B cell (primary cell): ENCODE measurements at regions not wholly inside any gene's neighbourhood (a gene's known extent, or its start where the extent isn't known, plus 50 kb on each side); places are given as distances from the start of the nearest gene placed in this dataset.

Experiments
- ATAC-seq: fragments of 200-7000 bp; cut with Tn5 transposase; one replicate; pipeline ENCODE4 v1.10.0; 2021; ENCODE audit warnings: low read depth, mild to moderate bottlenecking, moderate number of reproducible peaks, moderate library complexity
- CTCF ChIA-PET: fragments of 350-600 bp; sonication (Branson Sonifier 250); formaldehyde crosslinking; loops from one replicate; lab custom pipeline; 2021; ENCODE audit warnings: antibody characterized with exemption, inconsistent platforms; lab: Charles Lee
- POLR2A ChIA-PET: fragments of 350-600 bp; sonication (Branson Sonifier 250); formaldehyde crosslinking; loops from one replicate; lab custom pipeline; 2021; ENCODE audit warnings: antibody characterized with exemption; lab: Charles Lee
- DNase-seq: peaks from one replicate; pipeline ENCODE4 v3.0.0; 2013
- H2AFZ ChIP-seq: 2 replicates; pipeline ENCODE4 v1.6.1; 2012; ENCODE audit warnings: mild to moderate bottlenecking, low read depth, low read length; ENCODE audit not compliant: insufficient read depth, poor library complexity, severe bottlenecking
- H3K27ac ChIP-seq, 2 donors: 1 replicate in 1 of 2; 2 replicates in 1 of 2; pipeline ENCODE4 v1.5.1; 2012 to 2013; ENCODE audit warnings: low read length in 2 of 2, mild to moderate bottlenecking in 2 of 2, moderate library complexity in 1 of 2
- H3K27me3 ChIP-seq, 4 experiments: fragments of 200-600 bp in 1 of 4; sonication (generic) in 1 of 4; replicated peaks in 1 of 4; 1 replicate in 2 of 4; 2 replicates in 2 of 4; pipeline versions ENCODE4 v1.6.1 to v1.7.0; 2013 to 2016; ENCODE audit warnings: low read length in 3 of 4, mild to moderate bottlenecking in 2 of 4, mixed read lengths in 1 of 4, moderate library complexity in 1 of 4; ENCODE audit not compliant: insufficient read depth in 4 of 4, control insufficient read depth in 3 of 4; ENCODE audit errors: control extremely low read depth in 1 of 4
- H3K36me3 ChIP-seq, 2 experiments: replicated peaks in 1 of 2; 1 replicate in 1 of 2; 2 replicates in 1 of 2; pipeline versions ENCODE4 v1.6.1 to v1.7.1; 2013; ENCODE audit warnings: low read length in 1 of 2; ENCODE audit not compliant: insufficient read depth in 2 of 2, control insufficient read depth in 1 of 2; ENCODE audit errors: control extremely low read depth in 1 of 2, extremely low read depth in 1 of 2
- H3K4me1 ChIP-seq, 2 donors: fragments of 200-600 bp in 1 of 2; sonication (generic) in 1 of 2; 1 replicate in 1 of 2; 2 replicates in 1 of 2; pipeline versions ENCODE4 v1.5.1 to v1.6.1; 2013 to 2017; ENCODE audit warnings: low read length in 2 of 2; ENCODE audit not compliant: control insufficient read depth in 2 of 2, insufficient read depth in 2 of 2
- H3K4me2 ChIP-seq: replicated peaks from 2 replicates; pipeline ENCODE3; 2012; ENCODE audit warnings: mild to moderate bottlenecking, low read depth, low read length; ENCODE audit not compliant: poor library complexity, severe bottlenecking
- H3K4me3 ChIP-seq, 5 experiments: fragments of 200-600 bp in 1 of 5; sonication (generic) in 1 of 5; 1 replicate in 3 of 5; 2 replicates in 2 of 5; pipeline versions ENCODE4 v1.5.1 to v1.7.0; 2011 to 2016; ENCODE audit warnings: low read length in 4 of 5, mild to moderate bottlenecking in 4 of 5, low read depth in 2 of 5, control low read depth in 1 of 5, moderate library complexity in 1 of 5; ENCODE audit not compliant: insufficient read depth in 1 of 5; ENCODE audit errors: control extremely low read depth in 1 of 5, extremely low read depth in 1 of 5
- H3K79me2 ChIP-seq: fragments of 200-600 bp; sonication (generic); one replicate; pipeline ENCODE4 v1.6.0; 2016; ENCODE audit warnings: low read length; ENCODE audit not compliant: control insufficient read depth, insufficient read depth
- H3K9ac ChIP-seq: fragments of 200-600 bp; sonication (generic); 2 replicates; pipeline ENCODE4 v1.6.1; 2017; ENCODE audit warnings: mild to moderate bottlenecking, low read length, moderate library complexity
- H3K9me3 ChIP-seq, 3 donors: one replicate each; pipeline versions ENCODE4 v1.6.1 to v1.7.1; 2013; ENCODE audit warnings: low read length in 2 of 3; ENCODE audit not compliant: control insufficient read depth in 2 of 3, insufficient read depth in 1 of 3; ENCODE audit errors: control extremely low read depth in 1 of 3
- H4K20me1 ChIP-seq: 2 replicates; pipeline ENCODE4 v1.6.0; 2012; ENCODE audit warnings: mild to moderate bottlenecking, low read length; ENCODE audit not compliant: insufficient read depth, control insufficient read depth, poor library complexity, severe bottlenecking
- H3K27ac Mint-ChIP-seq: one replicate; pipeline ENCODE4 v1.8.0; 2021; ENCODE audit warnings: mixed read lengths
- H3K27me3 Mint-ChIP-seq: one replicate; pipeline ENCODE4 v1.8.0; 2021; ENCODE audit warnings: mixed read lengths
- H3K4me1 Mint-ChIP-seq: one replicate; pipeline ENCODE4 v1.8.0; 2021; ENCODE audit warnings: mixed read lengths
- H3K4me3 Mint-ChIP-seq: one replicate; pipeline ENCODE4 v1.8.0; 2021; ENCODE audit warnings: mixed read lengths
- H3K9me3 Mint-ChIP-seq: one replicate; pipeline ENCODE4 v1.8.0; 2022; ENCODE audit warnings: mixed read lengths; ENCODE audit not compliant: insufficient read depth
- EZH2 ChIP-seq: IDR thresholded peaks from 2 replicates; pipeline ENCODE4 v1.6.1; 2012; ENCODE audit warnings: borderline replicate concordance, low read depth, mild to moderate bottlenecking, moderate library complexity, low read length; ENCODE audit not compliant: insufficient read depth, poor library complexity, severe bottlenecking
- WGBS: methylation state at CpG from one replicate; pipeline ENCODE4 v1.1.5; 2013; ENCODE audit warnings: missing lambda C conversion rate; ENCODE audit not compliant: insufficient coverage; 5-methylcytosine and 5-hydroxymethylcytosine counted together
- intact Hi-C: fragments of 100-400 bp; cut with micrococcal nuclease; formaldehyde crosslinking; loops from one replicate; pipeline ENCODE4 v1.10.0; 2022
- TF ChIP-seq, protein P1 (sequence below): fragments of 200-600 bp; IDR thresholded peaks from one replicate; pipeline ENCODE4 v1.8.0; 2022; ENCODE audit warnings: antibody characterized with exemption, mild to moderate bottlenecking

DNA sequence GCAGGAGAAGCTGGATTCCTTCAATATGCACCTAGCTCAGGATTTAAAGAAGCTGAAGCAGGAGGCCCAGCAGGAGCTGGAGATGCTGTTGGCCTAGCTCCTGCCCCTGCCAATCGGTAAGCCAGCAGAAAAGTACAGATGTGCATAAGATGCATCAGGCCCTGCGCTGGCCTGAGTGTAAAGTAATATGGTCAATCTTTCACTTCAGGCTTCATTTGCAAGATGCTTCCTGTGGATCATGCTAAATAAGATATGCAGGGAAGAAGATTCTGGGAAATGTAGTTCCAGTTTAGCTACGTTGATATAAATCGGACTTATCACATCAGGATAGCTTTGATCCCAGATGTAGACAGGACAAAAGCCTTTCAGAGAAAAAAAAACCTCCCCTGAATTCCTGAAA lies 100.3 kb downstream of the GJA1 start:
- no peak overlapping the region for H3K4me3 ChIP-seq
- peaks cover 0 to 2% (median 0%) of the 10 kb centered on the region in 3 donors for H3K9me3 ChIP-seq
- intact Hi-C loops, result no loop called here
- H3K4me1 ChIP-seq, result no peaks in the 10 kb centered on the region
- H4K20me1 ChIP-seq, result no peaks in the 10 kb centered on the region
- H3K27me3 ChIP-seq, result no peaks in the 10 kb centered on the region
- H3K79me2 ChIP-seq, result no peaks in the 10 kb centered on the region
- Mint-ChIP-seq H3K9me3 (no peaks in the 10 kb centered on the region), H3K27ac (no peak overlapping the region), H3K4me3 (no peak overlapping the region), H3K27me3 (no peaks in the 10 kb centered on the region), H3K4me1 (no peaks in the 10 kb centered on the region)
- H3K27ac ChIP-seq, result no peak overlapping the region
- H3K9ac ChIP-seq, result no peak overlapping the region
- WGBS, result 100% methylated on average over 2 of the region's 4 CpGs
- H2AFZ ChIP-seq, result no peak overlapping the region
- DNase-seq, result no peak
- ChIA-PET CTCF (no interaction called here), POLR2A (no interaction called here)
- ATAC-seq, result no peak
- no peak for TF ChIP-seq EZH2
- TF ChIP-seq, protein P1, sequence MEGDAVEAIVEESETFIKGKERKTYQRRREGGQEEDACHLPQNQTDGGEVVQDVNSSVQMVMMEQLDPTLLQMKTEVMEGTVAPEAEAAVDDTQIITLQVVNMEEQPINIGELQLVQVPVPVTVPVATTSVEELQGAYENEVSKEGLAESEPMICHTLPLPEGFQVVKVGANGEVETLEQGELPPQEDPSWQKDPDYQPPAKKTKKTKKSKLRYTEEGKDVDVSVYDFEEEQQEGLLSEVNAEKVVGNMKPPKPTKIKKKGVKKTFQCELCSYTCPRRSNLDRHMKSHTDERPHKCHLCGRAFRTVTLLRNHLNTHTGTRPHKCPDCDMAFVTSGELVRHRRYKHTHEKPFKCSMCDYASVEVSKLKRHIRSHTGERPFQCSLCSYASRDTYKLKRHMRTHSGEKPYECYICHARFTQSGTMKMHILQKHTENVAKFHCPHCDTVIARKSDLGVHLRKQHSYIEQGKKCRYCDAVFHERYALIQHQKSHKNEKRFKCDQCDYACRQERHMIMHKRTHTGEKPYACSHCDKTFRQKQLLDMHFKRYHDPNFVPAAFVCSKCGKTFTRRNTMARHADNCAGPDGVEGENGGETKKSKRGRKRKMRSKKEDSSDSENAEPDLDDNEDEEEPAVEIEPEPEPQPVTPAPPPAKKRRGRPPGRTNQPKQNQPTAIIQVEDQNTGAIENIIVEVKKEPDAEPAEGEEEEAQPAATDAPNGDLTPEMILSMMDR, result no peak
- H3K4me2 ChIP-seq, result no peak overlapping the region
- no peaks in the 10 kb centered on the region for H3K36me3 ChIP-seq

DNA sequence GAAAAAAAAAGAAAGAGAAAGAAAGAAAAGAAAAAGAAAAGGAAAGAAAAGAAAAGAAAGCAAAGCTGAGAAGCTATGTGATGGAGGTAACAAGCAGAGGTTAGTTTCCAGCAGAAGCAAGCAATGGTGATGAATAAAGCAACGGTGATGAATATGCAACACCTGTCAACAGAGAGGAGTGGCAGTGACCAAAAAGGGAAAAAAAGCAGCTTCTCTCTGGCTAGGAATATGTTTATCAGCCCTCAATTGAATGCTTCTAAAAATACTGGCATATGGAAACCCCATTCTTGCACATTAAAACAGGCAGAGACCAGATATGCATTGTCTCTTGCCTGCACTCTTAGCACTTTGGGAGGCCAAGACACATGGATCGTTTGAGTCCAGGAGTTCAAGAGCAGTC lies 100.9 kb downstream of the GJA1 start:
- no peak for TF ChIP-seq EZH2
- TF ChIP-seq, protein P1, result no peak
- H3K4me3 Mint-ChIP-seq, result no peak overlapping the region
- H3K9me3 ChIP-seq, result peaks cover 0 to 2% (median 0%) of the 10 kb centered on the region in 3 donors
- CTCF ChIA-PET, result no interaction called here
- H2AFZ ChIP-seq, result no peak overlapping the region
- H3K4me2 ChIP-seq, result no peak overlapping the region
- no peak overlapping the region for H3K27ac Mint-ChIP-seq
- H3K4me1 ChIP-seq, result no peaks in the 10 kb centered on the region
- ATAC-seq (no peak), DNase-seq (no peak)
- POLR2A ChIA-PET, result no interaction called here
- H3K9me3 Mint-ChIP-seq, result no peaks in the 10 kb centered on the region
- no peak overlapping the region for H3K4me3 ChIP-seq
- intact Hi-C loops, result no loop called here
- no peaks in the 10 kb centered on the region for H3K36me3 ChIP-seq
- no peaks in the 10 kb centered on the region for H3K4me1 Mint-ChIP-seq
- H3K27ac ChIP-seq, result no peak overlapping the region
- no peak overlapping the region for H3K9ac ChIP-seq
- H3K27me3 ChIP-seq, result no peaks in the 10 kb centered on the region
- no peaks in the 10 kb centered on the region for H3K27me3 Mint-ChIP-seq
- WGBS, result 80% methylated on average over 2 of the region's 2 CpGs
- no peaks in the 10 kb centered on the region for H4K20me1 ChIP-seq
- no peaks in the 10 kb centered on the region for H3K79me2 ChIP-seq
